Ecto neural progenitor cell (in vitro differentiated cells): ENCODE measurements at regions not wholly inside any gene's neighbourhood (a gene's known extent, or its start where the extent isn't known, plus 50 kb on each side); places are given as distances from the start of the nearest gene placed in this dataset.

Source experiments
- DNase-seq: peaks from one replicate; pipeline ENCODE4 v3.0.0-alpha.2; 2018; ENCODE audit warnings: low spot score

GRCh38 chr17:79521225-79521624 is 89.6 kb downstream of the RBFOX3 start:
- no peak for DNase-seq

- no peak for DNase-seq
Observed at GRCh38 chr17:79520167-79521165, 90.4 kb downstream of the RBFOX3 start.

GRCh38 chr17:79519601-79520000 is 91.2 kb downstream of the RBFOX3 start:
- no peak for DNase-seq

- no peak for DNase-seq
Observed at GRCh38 chr17:79518585-79519523, 92.0 kb downstream of the RBFOX3 start.

GRCh38 chr17:79517827-79518584 is 92.8 kb downstream of the RBFOX3 start:
- DNase-seq = no peak

- no peak for DNase-seq
Observed at GRCh38 chr17:79515646-79516571, 94.9 kb downstream of the RBFOX3 start.

GRCh38 chr17:79515110-79515509 is 95.7 kb downstream of the RBFOX3 start:
- DNase-seq = no peak

- no peak for DNase-seq
Observed at GRCh38 chr17:79513820-79514535, 96.9 kb downstream of the RBFOX3 start.

- DNase-seq = no peak
Observed at GRCh38 chr17:79513206-79513605, 97.6 kb downstream of the RBFOX3 start.

- DNase-seq = no peak
Observed at GRCh38 chr17:79511471-79511870, 99.4 kb downstream of the RBFOX3 start.

GRCh38 chr17:79510071-79510470 is 100.8 kb downstream of the RBFOX3 start:
- DNase-seq = no peak

GRCh38 chr17:79509490-79509889 is 101.4 kb downstream of the RBFOX3 start:
- no peak for DNase-seq

GRCh38 chr17:79509008-79509407 is 101.8 kb downstream of the RBFOX3 start:
- no peak for DNase-seq

GRCh38 chr17:79508291-79508716 is 102.5 kb downstream of the RBFOX3 start:
- no peak for DNase-seq

- DNase-seq = no peak
Observed at GRCh38 chr17:79506955-79507354, 103.9 kb downstream of the RBFOX3 start.

GRCh38 chr17:79506150-79506870 is 104.5 kb downstream of the RBFOX3 start:
- no peak for DNase-seq

- DNase-seq = no peak
Observed at GRCh38 chr17:79505199-79505598, 105.7 kb downstream of the RBFOX3 start.

- no peak for DNase-seq
Observed at GRCh38 chr17:79504181-79504605, 106.7 kb downstream of the RBFOX3 start.

GRCh38 chr17:79503126-79503839 is 107.6 kb downstream of the RBFOX3 start:
- no peak for DNase-seq
